Panc1 (cell line): ENCODE measurements at regions not wholly inside any gene's neighbourhood (a gene's known extent, or its start where the extent isn't known, plus 50 kb on each side); places are given as distances from the start of the nearest gene placed in this dataset.

ENCODE experiments used
- ATAC-seq: fragments of 200-7000 bp; cut with Tn5 transposase; 2 replicates; pipeline ENCODE4 v1.9.1; 2020; ENCODE audit warnings: mild to moderate bottlenecking, moderate library complexity
- BruUV-seq: library from RNA; stranded (reverse); fragments of 400-500 nt; replicated peaks from 2 replicates; lab custom pipeline; 2021; lab: Mats Ljungman, UMichigan
- CTCF ChIA-PET: fragments of 300-600 bp; sonication (Branson Sonifier 250); formaldehyde crosslinking; loops from one replicate; lab custom pipeline; 2022; ENCODE audit warnings: antibody characterized with exemption; lab: Charles Lee
- POLR2A ChIA-PET: fragments of 300-600 bp; sonication (Branson Sonifier 250); formaldehyde crosslinking; loops from one replicate; lab custom pipeline; 2022; ENCODE audit warnings: antibody characterized with exemption; lab: Charles Lee
- DNase-seq: peaks from one replicate; pipeline ENCODE4 v3.0.0-alpha.2; 2010; ENCODE audit warnings: low read depth, low spot score
- H3K27ac ChIP-seq: 2 replicates; pipeline ENCODE4 v1.5.1; 2011; ENCODE audit warnings: mild to moderate bottlenecking, low read length, inconsistent platforms
- H3K27me3 ChIP-seq: fragments of 200-500 bp; sonication (Bioruptor generic); 2 replicates; pipeline ENCODE4 v1.6.0; 2014; ENCODE audit warnings: low read length, inconsistent platforms; ENCODE audit not compliant: control insufficient read depth, insufficient read depth
- H3K36me3 ChIP-seq: fragments of 200-500 bp; sonication (Bioruptor generic); 2 replicates; pipeline ENCODE4 v1.5.1; 2014; ENCODE audit warnings: inconsistent platforms, mild to moderate bottlenecking, low read length, moderate library complexity; ENCODE audit not compliant: control insufficient read depth, insufficient read depth
- H3K4me1 ChIP-seq: 2 replicates; pipeline ENCODE4 v1.5.1; 2011; ENCODE audit warnings: inconsistent platforms, mild to moderate bottlenecking, low read length, moderate library complexity; ENCODE audit not compliant: control insufficient read depth, insufficient read depth
- H3K4me3 ChIP-seq, 2 experiments: 2 replicates each; pipeline ENCODE4 v1.5.1; 2011 to 2012; ENCODE audit warnings: low read depth in 2 of 2, low read length in 2 of 2, mild to moderate bottlenecking in 2 of 2, inconsistent platforms in 1 of 2, moderate library complexity in 1 of 2
- H3K9me3 ChIP-seq: fragments of 200-500 bp; sonication (Bioruptor generic); 2 replicates; pipeline ENCODE4 v1.5.1; 2014; ENCODE audit warnings: low read depth, mild to moderate bottlenecking, inconsistent platforms, low read length, moderate library complexity; ENCODE audit not compliant: control insufficient read depth, insufficient read depth
- CTCF ChIP-seq: fragments of 450-650 bp; IDR thresholded peaks from 2 replicates; pipeline ENCODE4 v1.5.1; 2017; ENCODE audit warnings: mild to moderate bottlenecking
- POLR2AphosphoS5 ChIP-seq: IDR thresholded peaks from 2 replicates; pipeline ENCODE4 v1.6.1; 2012; ENCODE audit warnings: mild to moderate bottlenecking, low read depth, low read length, moderate library complexity
- SIN3A ChIP-seq: IDR thresholded peaks from 2 replicates; pipeline ENCODE4 v1.6.1; 2012; ENCODE audit warnings: low read depth, mild to moderate bottlenecking, low read length, moderate library complexity, borderline replicate concordance; ENCODE audit not compliant: insufficient read depth
- TCF7L2 ChIP-seq: IDR thresholded peaks from 2 replicates; pipeline ENCODE4 v1.6.1; 2011; ENCODE audit warnings: mild to moderate bottlenecking, low read depth, low read length, inconsistent platforms
- in situ Hi-C: cut with HindIII; loops from 2 replicates; pipeline ENCODE4 v1.10.0; 2016; ENCODE audit warnings: low sequenced_read_pairs, low pct_unique_long_range_greater_than_20kb
- intact Hi-C: fragments of 100-400 bp; cut with micrococcal nuclease; formaldehyde crosslinking; loops from one replicate; pipeline ENCODE4 v1.10.0; 2022; ENCODE audit not compliant: unreplicated experiment
- TF ChIP-seq, protein P1 (sequence below), 2 experiments: IDR thresholded peaks; 2 replicates each; pipeline ENCODE4 v1.6.1; 2011 to 2012; ENCODE audit warnings: low read depth in 2 of 2, control low read depth in 1 of 2, low read length in 1 of 2, mild to moderate bottlenecking in 1 of 2, moderate library complexity in 1 of 2; ENCODE audit not compliant: insufficient read depth in 1 of 2

DNA sequence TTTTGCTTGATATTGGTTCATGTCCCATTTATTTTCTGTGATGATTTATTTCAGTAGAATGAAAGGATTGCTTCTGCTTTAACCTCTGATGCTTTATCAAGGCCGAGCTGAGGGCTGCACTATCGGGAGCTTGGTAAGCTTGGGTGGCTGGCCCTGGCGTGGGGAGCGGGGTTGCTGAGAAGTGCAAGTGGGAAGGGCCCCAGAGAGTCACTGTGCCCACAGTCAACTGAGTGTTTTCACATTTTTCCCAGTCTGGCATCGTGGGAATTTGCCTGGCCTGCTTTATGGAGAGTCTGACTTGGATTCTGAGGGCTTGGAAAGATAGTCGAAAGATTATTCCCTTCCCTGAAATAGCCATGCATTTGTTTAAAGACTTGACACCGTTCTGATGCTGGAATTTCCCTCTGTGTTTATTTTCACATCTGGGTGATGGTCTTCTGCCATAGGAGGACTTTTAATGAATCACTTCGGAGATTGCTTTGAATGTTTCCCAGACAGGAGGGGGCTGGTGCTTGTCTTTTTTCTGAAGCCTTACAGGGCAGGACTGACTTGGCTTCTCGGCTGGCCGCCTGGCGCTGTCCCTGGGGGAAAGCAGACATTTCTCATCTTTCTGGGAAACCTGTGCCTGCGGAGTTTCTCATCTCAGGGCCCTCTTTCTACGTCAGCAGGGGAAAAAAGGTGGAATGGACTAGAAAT is 139.0 kb downstream of the BOD1 start:
- BruUV-seq: no TSS peak
- intact Hi-C loops (no loop called here), in situ Hi-C loops (no loop called here)
- DNase-seq: no peak
- H3K9me3 ChIP-seq: no peaks in the 10 kb centered on the region
- H3K36me3 ChIP-seq: no peaks in the 10 kb centered on the region
- H3K4me3 ChIP-seq: no peak overlapping the region
- ATAC-seq: no peak
- CTCF ChIA-PET: no interaction called here
- H3K4me1 ChIP-seq: peaks cover 15% of the 10 kb centered on the region
- H3K27ac ChIP-seq: no peak overlapping the region
- POLR2A ChIA-PET: no interaction called here
- TF ChIP-seq, protein P1, sequence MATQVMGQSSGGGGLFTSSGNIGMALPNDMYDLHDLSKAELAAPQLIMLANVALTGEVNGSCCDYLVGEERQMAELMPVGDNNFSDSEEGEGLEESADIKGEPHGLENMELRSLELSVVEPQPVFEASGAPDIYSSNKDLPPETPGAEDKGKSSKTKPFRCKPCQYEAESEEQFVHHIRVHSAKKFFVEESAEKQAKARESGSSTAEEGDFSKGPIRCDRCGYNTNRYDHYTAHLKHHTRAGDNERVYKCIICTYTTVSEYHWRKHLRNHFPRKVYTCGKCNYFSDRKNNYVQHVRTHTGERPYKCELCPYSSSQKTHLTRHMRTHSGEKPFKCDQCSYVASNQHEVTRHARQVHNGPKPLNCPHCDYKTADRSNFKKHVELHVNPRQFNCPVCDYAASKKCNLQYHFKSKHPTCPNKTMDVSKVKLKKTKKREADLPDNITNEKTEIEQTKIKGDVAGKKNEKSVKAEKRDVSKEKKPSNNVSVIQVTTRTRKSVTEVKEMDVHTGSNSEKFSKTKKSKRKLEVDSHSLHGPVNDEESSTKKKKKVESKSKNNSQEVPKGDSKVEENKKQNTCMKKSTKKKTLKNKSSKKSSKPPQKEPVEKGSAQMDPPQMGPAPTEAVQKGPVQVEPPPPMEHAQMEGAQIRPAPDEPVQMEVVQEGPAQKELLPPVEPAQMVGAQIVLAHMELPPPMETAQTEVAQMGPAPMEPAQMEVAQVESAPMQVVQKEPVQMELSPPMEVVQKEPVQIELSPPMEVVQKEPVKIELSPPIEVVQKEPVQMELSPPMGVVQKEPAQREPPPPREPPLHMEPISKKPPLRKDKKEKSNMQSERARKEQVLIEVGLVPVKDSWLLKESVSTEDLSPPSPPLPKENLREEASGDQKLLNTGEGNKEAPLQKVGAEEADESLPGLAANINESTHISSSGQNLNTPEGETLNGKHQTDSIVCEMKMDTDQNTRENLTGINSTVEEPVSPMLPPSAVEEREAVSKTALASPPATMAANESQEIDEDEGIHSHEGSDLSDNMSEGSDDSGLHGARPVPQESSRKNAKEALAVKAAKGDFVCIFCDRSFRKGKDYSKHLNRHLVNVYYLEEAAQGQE (IDR thresholded peaks at IDR 0.05; ENCODE audit: insufficient read depth in 1 of 2, low read depth in 2 of 2, low read length in 1 of 2): no peak
- no peak for TF ChIP-seq CTCF
- TF ChIP-seq SIN3A: no peak
- no peak for TF ChIP-seq POLR2AphosphoS5
- TF ChIP-seq TCF7L2: no peak
- no peaks in the 10 kb centered on the region for H3K27me3 ChIP-seq

DNA sequence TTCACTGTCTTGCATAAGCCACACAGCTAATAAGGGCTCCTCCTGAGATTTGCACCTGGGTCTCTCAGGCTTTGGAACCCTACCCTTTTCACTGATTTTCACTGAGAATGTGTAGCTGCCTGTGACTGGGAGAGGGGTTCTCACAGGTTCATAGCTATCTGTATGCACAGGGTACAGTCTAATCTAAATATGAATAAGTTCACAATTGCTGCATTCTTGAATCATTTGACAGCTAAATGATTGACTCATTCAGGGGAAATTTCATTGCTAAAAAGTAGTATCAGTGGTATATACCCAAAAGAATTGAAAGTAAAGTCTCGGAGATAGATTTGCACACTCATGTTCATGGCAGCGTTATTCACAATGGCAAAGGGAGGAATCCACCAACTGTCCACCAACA is 140.7 kb downstream of the BOD1 start:
- Histone ChIP-seq H3K9me3 (no peaks in the 10 kb centered on the region), H3K4me3 (no peak overlapping the region), H3K27ac (no peak overlapping the region), H3K27me3 (no peaks in the 10 kb centered on the region), H3K4me1 (peaks cover 27% of the 10 kb centered on the region), H3K36me3 (no peaks in the 10 kb centered on the region)
- TF ChIP-seq SIN3A: no peak
- no peak for TF ChIP-seq CTCF
- no peak for TF ChIP-seq TCF7L2
- TF ChIP-seq, protein P1 (IDR thresholded peaks at IDR 0.05; ENCODE audit: insufficient read depth in 1 of 2, low read depth in 2 of 2, low read length in 1 of 2): no peak
- no peak for TF ChIP-seq POLR2AphosphoS5
- DNase-seq (no peak), ATAC-seq (no peak)
- no TSS peak for BruUV-seq
- CTCF ChIA-PET: no interaction called here
- intact Hi-C loops (no loop called here), in situ Hi-C loops (no loop called here)
- POLR2A ChIA-PET: no interaction called here
